HG03066 (cell line): ENCODE measurements at regions not wholly inside any gene's neighbourhood (a gene's known extent, or its start where the extent isn't known, plus 50 kb on each side); places are given as distances from the start of the nearest gene placed in this dataset.
"Not testable (repeated sequence)": the region's sequence is repeated elsewhere in the genome, so short reads cannot be mapped to it uniquely, and the experiment has no call there.

Experiments used
- ATAC-seq: cut with Tn5 transposase; IDR thresholded peaks from one replicate; pipeline ENCODE4 v1.9.1; 2021; ENCODE audit warnings: low read depth; ENCODE audit not compliant: unreplicated experiment

DNA sequence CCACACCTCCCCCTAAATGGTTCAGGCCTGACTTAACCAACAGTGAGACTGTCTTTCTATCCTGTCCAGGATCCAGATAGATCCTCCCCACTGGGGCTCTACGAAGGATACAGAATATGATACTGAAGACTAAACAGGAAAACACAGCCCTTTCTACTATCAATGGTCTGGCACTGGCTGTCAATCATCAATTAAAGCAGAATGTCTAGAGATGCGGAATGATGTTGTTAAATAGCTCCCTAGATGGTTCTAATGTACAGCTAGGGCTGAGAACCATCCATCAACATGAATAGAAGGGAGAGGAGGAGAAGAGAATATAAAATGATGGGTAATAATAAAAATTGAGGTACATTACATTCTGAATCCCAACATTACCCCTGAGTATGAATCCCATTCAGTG lies 314.3 kb upstream of the CELF2 start:
- ATAC-seq, result no peak

DNA sequence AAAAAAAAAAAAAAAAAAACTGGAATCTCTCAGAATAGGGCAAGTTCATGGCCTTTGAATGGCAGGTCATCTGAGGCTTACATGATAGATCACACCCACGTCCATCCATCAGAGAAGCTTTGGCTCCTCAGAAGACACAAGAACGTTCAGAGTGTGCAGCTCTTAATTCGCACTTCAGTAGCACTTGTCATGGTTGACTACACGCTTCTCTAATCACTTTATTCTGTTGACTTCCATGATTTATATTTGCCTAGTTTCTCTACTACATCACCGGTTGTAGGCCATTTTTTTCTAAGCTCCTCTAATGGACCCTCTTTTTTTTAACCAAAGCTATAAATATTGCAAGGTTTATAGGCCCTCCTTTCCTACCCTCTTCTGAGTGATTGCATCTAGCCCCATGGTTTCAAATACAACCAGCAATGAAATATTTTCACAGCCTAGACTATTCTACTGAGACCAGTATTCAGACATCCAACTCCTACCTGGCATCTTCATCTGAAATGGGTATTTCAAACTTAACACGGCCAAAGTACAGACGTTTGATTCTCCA lies 305.4 kb upstream of the CELF2 start:
- no peak for ATAC-seq

DNA sequence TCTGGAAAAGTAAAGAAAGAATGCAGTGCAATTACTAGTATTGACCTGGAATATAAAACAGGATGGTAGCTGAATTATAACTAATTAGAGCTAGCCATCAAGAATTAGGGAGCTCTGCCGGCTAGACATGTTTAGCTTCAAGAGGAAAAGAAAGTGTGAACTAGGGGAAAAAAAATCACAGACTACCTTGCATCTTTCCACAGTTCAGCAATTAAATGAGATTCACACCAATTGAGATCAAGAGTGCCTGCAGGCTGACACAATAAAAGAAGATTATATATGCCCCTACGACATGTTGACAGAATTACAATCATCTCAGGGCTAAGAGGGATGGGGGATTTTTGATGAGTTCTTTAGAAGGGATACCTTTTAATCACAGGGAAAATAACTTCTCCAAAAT lies 303.3 kb upstream of the CELF2 start:
- ATAC-seq, result no peak

DNA sequence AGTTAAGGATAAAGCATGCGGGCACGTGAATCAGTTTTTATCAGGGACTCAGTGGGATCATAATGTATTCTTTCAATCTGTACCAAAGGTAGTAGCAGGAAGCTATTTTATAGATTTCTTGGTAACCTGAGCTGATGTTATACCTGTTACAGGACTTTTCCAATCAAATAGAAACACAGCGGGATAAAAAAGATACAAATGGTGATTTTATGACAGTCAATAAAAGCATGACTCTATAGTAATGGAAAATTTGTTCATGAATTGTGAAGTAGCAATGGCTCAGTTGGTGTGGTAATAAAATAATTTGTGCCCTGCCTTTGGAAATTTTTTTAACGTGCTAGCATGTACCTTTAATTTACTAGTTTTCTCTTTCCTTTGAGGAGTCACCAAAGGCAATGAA lies 300.7 kb upstream of the CELF2 start:
- no peak for ATAC-seq

DNA sequence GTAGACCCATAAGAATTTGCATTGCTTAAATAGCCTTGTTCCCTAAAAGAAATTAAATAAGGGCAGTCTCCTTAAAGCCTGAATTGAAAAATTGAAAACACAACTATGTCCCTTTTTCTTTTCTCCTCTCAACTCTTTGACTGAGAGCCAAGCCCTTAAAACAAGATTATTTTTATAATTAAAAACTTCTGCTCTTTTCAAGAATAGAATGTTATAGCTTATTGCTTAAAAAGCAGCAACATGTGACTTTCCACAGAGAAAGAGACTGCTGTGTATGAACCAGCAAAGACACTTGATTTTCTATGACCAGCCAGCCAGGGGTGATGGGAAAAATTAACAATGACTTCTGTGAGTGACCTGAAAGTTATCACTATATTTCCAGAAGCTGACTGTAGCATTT lies 295.2 kb upstream of the CELF2 start:
- ATAC-seq, result no peak

DNA sequence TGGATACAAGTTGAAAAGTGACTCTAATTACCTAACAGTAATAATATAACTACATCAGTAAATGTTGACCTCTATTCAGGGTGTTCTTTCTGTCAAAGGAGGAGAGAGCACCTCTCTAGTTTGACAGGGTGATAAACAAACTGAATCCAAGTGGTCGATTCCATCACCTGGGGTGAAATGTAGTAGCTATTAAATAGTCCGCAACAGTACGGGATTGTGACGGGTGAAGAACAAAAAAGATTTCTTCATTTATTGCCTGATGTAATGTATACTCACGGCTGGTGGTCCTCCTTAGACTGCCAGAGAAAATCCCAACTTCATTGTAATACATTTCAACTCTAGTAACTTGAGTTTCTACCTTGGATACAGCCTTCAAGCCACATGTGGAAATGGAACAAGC lies 292.5 kb upstream of the CELF2 start:
- ATAC-seq, result no peak

DNA sequence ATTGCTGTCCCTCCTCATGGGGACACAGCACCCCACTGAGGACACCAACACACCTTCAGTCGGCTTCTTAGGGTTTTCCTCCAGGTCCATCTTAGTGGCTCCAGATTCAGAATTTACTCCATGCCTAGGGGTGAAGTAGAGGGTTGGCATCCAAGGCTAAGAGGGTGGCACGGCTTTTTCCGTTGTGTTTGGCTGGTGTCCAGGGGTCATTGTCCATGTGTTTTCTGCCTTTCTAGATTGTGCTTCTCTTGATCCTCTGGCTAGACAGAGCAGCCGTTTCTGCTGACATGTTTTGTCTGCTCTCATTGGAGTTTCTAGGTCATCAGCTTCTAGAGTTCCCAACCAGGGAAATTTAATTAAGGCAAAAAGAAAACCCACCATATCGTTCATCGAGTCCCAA lies 291.6 kb upstream of the CELF2 start:
- ATAC-seq, result no peak

DNA sequence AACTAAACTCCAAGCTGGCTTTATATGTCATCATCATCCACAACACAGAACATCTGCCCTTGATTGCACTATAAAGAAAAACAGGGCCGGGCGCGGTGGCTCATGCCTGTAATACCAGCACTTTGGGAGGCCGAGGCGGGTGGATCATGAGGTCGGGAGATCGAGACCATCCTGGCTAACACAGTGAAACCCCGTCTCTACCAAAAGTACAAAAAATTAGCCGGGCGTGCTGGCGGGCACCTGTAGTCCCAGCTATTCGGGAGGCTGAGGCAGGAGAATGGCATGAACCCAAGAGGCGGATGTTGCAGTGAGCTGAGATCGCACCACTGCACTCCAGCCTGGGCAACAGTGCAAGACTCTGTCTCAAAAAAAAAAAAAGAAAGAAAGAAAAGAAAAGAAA lies 290.3 kb upstream of the CELF2 start:
- ATAC-seq, result not testable (repeated sequence)

DNA sequence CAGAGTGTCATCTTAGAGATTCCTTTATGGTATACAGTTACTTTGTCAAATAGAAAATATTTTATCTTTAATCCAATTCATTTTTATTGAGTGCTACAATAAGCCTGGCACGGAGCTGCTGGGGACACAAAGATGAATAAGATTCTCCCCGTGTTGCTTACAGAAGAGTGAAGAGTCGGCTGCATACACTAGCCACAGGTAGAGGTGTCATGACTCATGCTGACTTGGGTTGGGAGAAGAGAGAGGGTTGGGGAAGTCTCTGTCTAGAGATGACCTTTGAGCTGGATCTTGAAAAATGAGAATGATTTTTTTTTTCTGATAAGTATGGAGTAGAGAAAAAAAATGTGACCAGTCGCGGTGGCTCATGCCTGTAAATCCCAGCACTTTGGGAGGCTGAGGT lies 289.9 kb upstream of the CELF2 start:
- no peak for ATAC-seq

DNA sequence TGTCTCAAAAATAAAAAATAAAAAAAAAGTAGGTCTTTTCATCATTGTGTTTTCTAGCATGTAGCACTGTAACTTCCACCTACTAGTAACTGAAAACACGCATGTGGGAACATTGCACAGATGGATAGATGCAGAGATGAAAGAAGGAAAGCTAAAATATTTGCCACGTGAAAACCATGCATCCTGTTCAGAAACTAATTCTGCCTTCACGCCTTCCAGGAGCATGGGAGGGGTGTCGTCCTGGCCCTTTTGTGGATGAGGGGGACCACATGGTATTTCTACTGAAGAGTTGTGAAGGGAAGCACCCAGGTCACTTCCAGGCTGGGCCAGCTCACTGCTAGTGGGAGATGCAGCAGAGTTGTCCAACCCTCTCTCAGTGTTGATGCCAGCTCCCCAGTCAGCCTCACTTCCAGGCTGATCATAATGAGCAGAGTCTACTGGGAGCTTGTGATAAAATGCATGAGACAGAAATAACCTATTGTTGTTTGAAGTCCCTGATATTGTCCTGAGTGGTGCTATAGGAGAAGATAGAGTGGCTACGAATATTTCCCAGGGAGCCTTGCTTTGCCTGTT lies 287.1 kb upstream of the CELF2 start:
- ATAC-seq, result no peak

DNA sequence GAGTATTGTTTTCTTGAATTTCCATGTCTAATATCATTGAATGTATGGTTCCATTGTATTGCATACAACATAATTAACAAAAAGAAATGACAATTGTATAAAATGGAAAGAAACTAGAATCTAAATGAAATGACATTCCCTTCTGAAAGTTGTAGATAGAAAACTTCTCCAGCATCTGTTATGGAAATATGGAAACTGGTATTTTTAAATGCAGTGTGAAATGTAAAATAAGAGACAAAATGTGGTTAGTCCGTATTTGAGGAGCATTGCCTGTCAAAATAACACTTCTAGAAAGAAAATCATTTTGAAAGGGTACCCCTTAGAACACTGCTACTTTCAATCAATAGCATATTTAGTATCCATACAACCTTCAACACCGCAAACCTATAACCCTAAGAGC lies 286.3 kb upstream of the CELF2 start:
- ATAC-seq, result no peak

DNA sequence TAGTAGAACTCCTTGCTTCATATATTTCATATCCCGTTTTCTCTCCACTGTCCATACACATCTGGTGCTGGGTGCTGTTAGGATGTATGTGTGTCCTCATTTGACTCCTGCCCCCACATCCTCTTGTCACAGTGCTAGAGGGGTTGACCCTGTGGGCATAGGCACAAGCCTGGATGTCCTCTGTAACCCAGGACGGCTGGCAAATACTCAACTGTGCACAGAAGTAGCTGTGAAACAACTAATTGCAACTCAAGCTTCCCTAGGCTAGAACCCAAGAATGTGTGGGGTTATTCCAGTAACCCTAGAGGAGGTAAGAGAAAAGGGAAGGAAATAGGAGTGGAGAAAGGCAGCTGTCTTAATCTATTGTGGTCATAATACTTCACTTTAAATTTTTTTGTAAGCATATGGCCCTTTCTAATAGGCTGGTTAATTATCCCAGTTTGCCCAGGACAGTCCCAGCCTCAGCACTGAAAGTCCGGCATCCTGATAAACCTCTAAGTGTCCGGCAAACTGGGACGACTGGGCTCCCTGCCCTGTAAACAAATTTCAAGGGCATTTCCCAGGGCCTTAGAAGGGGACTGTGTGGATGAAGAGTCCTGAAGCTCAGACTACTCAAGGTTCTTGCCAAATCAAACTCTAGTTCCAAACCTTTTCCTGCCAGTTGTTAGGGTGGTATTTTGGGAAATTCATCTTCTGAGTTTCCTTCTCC lies 283.2 kb upstream of the CELF2 start:
- no peak for ATAC-seq

DNA sequence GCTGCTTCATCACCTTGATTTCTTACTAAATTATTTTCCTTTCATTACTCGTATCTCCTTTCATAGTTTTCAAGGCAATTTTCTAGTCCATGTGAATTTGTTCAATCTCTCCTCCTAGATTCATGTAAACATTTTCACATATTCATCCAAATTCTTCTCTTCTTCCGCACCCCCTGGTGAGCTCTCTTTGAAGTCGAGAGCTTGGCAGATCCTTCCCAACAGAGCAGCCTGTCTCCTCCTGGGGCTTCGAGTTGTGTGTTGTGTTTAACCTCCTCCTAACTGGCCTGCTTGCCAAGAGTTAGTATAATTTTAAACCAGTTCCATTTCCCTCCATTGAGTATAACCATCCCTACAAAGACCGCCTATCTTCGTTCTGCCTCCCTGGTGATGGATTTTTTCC lies 272.4 kb upstream of the CELF2 start:
- no peak for ATAC-seq

DNA sequence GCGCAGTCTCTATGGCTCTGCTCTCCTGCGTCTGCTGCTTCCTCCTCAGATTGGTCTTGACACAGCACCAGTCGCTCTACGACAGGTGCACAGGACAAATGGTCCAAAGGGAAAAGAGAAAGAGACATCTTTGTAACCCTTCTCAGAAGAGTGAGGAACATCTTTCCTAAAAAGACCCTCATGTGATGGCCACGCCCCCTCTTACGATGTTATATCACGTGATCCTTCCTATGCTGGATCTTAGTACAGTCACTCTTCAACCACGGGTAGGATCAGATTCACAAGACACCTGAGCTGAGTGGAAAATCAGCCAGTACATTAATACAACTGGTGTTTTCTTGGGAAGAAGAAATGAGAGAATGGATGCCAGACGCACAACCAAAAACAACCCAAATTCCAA lies 262.2 kb upstream of the CELF2 start:
- ATAC-seq, result no peak

DNA sequence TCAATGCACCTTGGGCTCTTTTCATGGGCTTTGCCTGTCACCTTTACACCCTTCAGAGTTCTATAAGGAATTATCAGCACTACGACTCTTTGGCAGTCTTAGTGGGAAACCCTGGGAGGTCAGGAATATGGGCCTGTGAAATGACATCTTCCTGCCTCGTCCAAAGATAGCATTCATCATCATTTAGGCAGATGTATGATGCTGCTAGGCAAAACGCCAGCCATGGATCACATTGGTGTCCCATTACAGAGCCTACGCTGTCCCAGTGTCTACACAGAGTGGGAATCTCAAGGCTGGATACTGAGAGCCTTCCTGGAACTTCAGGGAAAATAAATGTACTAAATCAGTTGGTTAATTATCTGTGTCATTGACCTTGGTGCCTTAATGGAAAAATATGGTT lies 259.4 kb upstream of the CELF2 start:
- no peak for ATAC-seq

DNA sequence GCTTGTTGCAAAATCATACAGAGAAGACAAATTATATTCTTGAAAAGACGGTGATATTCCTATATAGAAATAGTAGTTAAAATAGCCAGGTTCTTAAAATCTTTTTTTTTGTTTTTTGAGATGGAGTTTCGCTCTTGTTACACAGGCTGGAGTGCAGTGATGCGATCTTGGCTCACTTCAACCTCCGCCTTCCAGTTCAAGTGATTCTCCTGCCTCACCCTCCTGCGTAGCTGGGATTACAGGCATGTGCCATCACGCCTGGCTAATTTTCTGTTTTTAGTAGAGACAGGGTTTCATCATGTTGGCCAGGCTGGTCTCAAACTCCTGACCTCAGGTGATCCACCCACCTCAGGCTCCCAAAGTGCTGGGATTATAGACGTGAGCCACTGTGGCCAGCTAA lies 257.9 kb upstream of the CELF2 start:
- ATAC-seq, result not testable (repeated sequence)

DNA sequence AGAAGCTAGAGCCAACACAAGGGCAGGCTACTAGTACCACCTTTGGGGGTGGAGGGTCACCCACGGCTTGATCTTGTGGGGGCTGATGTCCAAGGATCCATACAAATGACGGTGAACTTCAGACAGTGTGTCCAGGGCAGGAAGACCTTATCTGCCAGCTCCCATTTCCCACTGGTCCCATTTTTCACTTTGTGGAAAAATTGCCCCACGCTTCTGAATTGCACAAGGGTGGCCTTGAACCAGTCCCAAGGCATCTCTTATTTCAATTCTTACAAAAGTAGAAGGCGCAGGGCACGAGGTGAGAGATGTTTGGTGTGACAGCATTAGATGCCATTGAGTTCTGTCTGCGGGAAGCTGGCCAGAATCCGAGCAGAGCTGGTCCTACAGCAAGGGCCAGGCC lies 252.7 kb upstream of the CELF2 start:
- ATAC-seq, result no peak

DNA sequence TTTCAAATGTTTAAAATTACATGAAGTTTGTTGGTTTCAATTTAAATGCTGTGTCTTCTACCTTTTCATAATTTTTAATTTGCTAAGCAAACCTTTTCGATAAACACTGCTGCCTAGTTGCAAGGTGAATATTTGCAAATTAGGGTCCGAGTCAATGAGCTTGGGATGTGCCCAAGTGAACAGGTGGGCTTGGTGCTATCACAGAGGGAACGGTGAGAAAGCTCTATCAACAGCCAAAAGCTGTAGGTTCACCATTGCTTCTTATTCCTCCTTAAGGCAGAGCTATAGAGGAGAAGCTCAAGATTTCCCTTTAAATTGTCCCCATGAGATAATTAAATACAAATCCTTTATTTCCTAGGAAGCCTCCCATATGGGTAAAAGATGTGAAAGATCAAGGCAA lies 245.3 kb upstream of the CELF2 start:
- no peak for ATAC-seq

DNA sequence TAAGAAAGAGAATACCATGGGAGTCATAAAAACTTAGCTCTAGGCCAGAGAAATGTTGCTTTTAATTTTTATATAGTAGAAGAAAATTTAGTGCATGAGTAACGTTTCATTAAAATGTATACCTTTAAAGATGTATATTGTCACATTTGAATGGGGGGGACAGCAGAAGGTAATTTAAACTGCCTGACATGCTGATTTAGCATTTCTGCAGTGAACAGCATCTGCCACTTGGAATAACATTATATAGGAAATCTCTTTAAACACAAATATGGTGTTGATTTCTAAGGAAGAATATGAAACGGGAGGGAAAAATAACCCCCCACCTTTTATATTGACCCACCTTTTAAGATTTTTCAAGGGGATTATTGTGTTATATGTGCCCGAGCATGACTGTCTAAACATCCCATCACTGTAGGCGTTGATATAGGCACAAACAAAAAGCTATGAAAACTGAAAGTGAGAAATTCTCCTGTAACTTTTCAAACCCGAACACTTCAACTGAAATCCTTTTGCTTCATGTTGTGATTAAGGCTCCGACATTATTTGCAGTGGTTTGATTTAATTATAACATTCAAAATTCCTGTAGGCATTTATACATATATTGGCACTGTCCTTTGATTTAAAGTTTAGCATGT lies 244.7 kb upstream of the CELF2 start:
- ATAC-seq, result no peak

DNA sequence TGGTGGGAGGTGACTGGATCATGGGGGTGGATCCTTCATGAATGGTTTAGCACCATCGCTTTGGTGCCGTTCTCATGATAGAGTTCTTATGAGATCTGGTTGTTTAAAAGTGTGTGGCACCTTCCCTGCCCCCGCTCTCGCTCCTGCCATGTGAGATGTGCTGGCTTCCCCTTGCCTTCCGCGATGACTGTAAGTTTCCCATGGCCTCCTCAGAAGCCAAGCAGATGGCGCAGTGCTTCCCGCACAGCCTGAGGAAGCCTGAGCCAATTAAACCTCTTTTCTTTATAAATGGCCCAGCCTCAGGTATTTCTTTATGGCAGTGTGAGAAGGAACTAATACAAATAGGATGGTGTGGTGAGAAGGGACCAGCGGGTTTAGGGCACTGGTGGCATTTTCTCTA lies 243.3 kb upstream of the CELF2 start:
- ATAC-seq, result no peak

DNA sequence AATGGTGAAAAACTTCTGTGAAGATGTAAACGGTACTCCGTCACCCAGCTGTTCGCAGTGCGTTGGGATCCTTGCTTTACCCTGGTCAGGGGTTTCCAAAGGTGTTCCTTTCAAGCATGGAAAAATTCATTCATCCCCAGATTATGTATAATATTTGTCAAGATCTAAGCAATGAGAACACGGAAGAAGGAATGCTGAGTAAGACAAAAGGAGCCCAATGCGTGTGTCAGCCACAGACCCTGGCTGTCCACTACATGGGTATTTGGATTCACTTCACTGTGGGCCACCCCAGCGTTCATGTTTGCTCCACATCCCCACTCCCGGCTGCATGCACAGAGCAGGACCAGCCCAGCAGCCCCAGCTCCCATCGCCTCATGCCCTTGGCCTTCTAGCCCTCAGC lies 241.3 kb upstream of the CELF2 start:
- ATAC-seq, result no peak

DNA sequence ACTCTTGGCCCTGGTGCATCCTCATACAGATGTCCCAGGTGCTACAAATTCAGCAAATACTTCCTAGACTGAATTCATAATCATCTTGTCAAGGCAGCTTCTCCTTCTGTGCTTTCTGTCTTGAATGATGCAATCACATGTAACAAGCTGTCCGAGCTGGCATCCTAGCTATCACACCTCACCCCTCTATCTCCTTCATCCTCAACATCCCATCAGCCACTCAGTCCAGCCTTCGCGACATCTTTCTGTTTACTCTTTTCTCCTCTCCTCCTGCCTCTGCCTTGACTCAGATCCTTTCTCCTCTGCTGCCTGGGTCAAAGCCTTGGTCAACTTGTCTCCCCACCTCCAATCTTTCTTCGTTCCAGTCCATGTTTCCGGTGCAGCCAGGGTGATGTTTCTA lies 240.4 kb upstream of the CELF2 start:
- ATAC-seq, result no peak
